ENCODE measurements at regions not wholly inside any gene's neighbourhood (a gene's known extent, or its start where the extent isn't known, plus 50 kb on each side); places are given as distances from the start of the nearest gene placed in this dataset.

DNA sequence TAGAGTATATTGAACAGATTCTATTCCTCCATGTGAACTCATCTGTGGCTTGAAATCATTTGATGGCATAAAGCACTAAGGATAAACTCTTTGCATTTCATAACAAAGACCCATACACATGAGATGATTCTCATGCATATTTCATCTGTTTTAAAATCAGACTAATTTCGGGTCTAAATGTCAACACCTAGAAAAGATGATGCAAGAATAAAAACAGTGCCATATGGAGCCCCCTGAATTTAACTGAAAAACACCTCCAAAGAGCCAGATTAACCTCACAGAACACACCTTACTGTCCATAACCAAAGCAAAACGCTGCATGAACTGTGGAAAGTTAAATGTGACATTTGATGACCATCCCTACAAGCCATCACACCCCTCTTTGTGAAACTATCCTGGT, 59.7 kb downstream of the ELAPOR2 start:
- TF ChIP-seq CTCF (IDR thresholded peaks at IDR 0.05) (no peak), EZH2 (IDR thresholded peaks at IDR 0.05) (no peak)
